ENCODE measurements at regions not wholly inside any gene's neighbourhood (a gene's known extent, or its start where the extent isn't known, plus 50 kb on each side); places are given as distances from the start of the nearest gene placed in this dataset.

DNA sequence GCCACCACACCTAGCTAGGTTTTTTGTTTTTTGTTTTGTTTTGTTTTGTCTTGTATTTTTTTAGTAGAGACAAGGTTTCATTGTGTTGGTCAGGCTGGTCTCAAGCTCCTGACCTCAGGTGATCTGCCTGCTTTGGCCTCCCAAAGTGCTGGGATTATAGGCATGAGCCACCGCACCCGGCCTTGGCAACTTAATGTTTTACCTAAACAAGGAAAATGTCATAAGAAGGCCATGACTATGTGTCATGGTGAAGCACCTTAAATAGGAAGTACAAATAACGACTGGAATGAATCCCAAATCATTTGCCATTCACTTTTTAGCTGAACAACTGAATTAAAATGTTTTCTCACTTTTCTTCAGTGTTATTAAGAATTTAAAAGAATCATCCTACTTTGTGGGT, 465.2 kb downstream of the KCTD12 start:
- Histone ChIP-seq H3K27me3 (ENCODE audit: control insufficient read depth, insufficient read depth, low read length) (no peaks in the 10 kb centered on the region), H3K4me3 (replicated peaks in 1 of 4; ENCODE audit: control extremely low read depth in 1 of 4, insufficient read depth in 1 of 4, low read depth in 3 of 4, low read length in 4 of 4) (no peak overlapping the region)
- TF ChIP-seq, protein P1, sequence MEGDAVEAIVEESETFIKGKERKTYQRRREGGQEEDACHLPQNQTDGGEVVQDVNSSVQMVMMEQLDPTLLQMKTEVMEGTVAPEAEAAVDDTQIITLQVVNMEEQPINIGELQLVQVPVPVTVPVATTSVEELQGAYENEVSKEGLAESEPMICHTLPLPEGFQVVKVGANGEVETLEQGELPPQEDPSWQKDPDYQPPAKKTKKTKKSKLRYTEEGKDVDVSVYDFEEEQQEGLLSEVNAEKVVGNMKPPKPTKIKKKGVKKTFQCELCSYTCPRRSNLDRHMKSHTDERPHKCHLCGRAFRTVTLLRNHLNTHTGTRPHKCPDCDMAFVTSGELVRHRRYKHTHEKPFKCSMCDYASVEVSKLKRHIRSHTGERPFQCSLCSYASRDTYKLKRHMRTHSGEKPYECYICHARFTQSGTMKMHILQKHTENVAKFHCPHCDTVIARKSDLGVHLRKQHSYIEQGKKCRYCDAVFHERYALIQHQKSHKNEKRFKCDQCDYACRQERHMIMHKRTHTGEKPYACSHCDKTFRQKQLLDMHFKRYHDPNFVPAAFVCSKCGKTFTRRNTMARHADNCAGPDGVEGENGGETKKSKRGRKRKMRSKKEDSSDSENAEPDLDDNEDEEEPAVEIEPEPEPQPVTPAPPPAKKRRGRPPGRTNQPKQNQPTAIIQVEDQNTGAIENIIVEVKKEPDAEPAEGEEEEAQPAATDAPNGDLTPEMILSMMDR (conservative IDR thresholded peaks at IDR 0.05 in 1 of 2, IDR thresholded peaks at IDR 0.05 in 1 of 2; ENCODE audit: low read depth in 1 of 2, low read length in 2 of 2): no peak
- no peak for TF ChIP-seq EZH2 (IDR thresholded peaks at IDR 0.05; ENCODE audit: low read length, missing control alignments)

DNA sequence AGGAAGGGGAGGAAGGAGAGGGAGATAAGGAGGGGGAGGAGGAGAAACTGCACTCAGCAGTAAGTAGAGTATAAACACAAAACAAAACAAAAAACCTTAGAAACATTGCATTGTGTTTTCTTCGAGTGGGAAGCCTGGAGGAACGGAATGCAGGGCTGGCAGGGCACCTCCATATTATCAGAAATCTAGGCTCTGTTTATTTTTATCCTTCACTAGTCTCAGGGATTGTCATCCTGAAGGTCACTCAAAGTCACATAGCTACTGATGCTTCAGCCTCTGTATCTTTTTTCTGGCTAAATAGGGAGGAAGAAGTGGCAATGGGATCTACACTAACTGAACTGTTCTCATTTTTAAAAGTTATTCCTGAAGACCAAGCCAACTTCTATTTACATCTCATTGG, 467.8 kb downstream of the KCTD12 start:
- H3K9ac ChIP-seq (ENCODE audit: insufficient read depth, low read length): no peak overlapping the region
- no peaks in the 10 kb centered on the region for H3K36me3 ChIP-seq (ENCODE audit: control insufficient read depth, insufficient read depth, low read length)
- no peaks in the 10 kb centered on the region for H3K4me1 ChIP-seq (ENCODE audit: control insufficient read depth, extremely low read depth, insufficient read depth, low read length)
- no peak overlapping the region for H3K27ac ChIP-seq (ENCODE audit: insufficient read depth, low read length)
- H4K20me1 ChIP-seq (ENCODE audit: control insufficient read depth, extremely low read depth, insufficient read depth, low read length): no peaks in the 10 kb centered on the region
- H3K27me3 ChIP-seq (ENCODE audit: control insufficient read depth, insufficient read depth, low read length): no peaks in the 10 kb centered on the region
- no peaks in the 10 kb centered on the region for H3K9me3 ChIP-seq (ENCODE audit: control insufficient read depth, insufficient read depth, low read depth, low read length)
- TF ChIP-seq, protein P1 (conservative IDR thresholded peaks at IDR 0.05 in 1 of 2, IDR thresholded peaks at IDR 0.05 in 1 of 2; ENCODE audit: low read depth in 1 of 2, low read length in 2 of 2): no peak
- TF ChIP-seq EZH2 (IDR thresholded peaks at IDR 0.05; ENCODE audit: low read length, missing control alignments): no peak
- H3K4me3 ChIP-seq (replicated peaks in 1 of 4; ENCODE audit: control extremely low read depth in 1 of 4, insufficient read depth in 1 of 4, low read depth in 3 of 4, low read length in 4 of 4): no peak overlapping the region
- no peak overlapping the region for H2AFZ ChIP-seq (ENCODE audit: low read length)
- no peak for DNase-seq (ENCODE audit: low read depth in 2 of 2)
- no peaks in the 10 kb centered on the region for H3K79me2 ChIP-seq (ENCODE audit: control insufficient read depth, insufficient read depth, low read length)
- no peak overlapping the region for H3K4me2 ChIP-seq (ENCODE audit: extremely low read depth, insufficient read depth, low read length)

More for the DNA sequence above, 465.2 kb downstream of the KCTD12 start:
- no peak overlapping the region for H3K27ac ChIP-seq (ENCODE audit: insufficient read depth, low read length)
- H3K79me2 ChIP-seq (ENCODE audit: control insufficient read depth, insufficient read depth, low read length): no peaks in the 10 kb centered on the region
- no peak overlapping the region for H3K4me2 ChIP-seq (ENCODE audit: extremely low read depth, insufficient read depth, low read length)
- no peaks in the 10 kb centered on the region for H3K4me1 ChIP-seq (ENCODE audit: control insufficient read depth, extremely low read depth, insufficient read depth, low read length)
- H4K20me1 ChIP-seq (ENCODE audit: control insufficient read depth, extremely low read depth, insufficient read depth, low read length): no peaks in the 10 kb centered on the region
- H3K9ac ChIP-seq (ENCODE audit: insufficient read depth, low read length): no peak overlapping the region
- H2AFZ ChIP-seq (ENCODE audit: low read length): no peak overlapping the region
- no peaks in the 10 kb centered on the region for H3K9me3 ChIP-seq (ENCODE audit: control insufficient read depth, insufficient read depth, low read depth, low read length)
- DNase-seq (ENCODE audit: low read depth in 2 of 2): no peak
- no peaks in the 10 kb centered on the region for H3K36me3 ChIP-seq (ENCODE audit: control insufficient read depth, insufficient read depth, low read length)

DNA sequence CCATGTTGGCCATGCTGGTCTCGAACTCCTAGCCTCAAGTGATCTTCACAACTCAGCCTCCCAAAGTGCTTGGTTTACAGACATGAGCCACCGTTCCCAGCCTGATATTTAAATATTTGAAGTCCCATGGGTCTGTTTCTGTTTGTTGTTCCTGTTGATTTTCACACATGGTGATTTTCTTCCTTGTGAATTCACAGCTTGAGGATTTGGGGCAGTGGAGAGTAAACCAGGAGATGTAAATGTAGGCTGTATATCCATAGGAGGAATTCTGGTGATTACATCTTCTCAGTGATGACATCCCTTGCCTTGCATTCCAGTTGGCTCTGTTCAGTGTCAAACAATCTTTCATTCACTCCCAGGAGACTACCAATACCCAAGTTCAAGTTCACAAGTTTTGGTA, 471.9 kb downstream of the KCTD12 start:
- H4K20me1 ChIP-seq (ENCODE audit: control insufficient read depth, extremely low read depth, insufficient read depth, low read length): no peaks in the 10 kb centered on the region
- H2AFZ ChIP-seq (ENCODE audit: low read length): no peak overlapping the region
- no peaks in the 10 kb centered on the region for H3K36me3 ChIP-seq (ENCODE audit: control insufficient read depth, insufficient read depth, low read length)
- H3K27me3 ChIP-seq (ENCODE audit: control insufficient read depth, insufficient read depth, low read length): no peaks in the 10 kb centered on the region
- H3K4me2 ChIP-seq (ENCODE audit: extremely low read depth, insufficient read depth, low read length): no peak overlapping the region
- TF ChIP-seq EZH2 (IDR thresholded peaks at IDR 0.05; ENCODE audit: low read length, missing control alignments): no peak
- TF ChIP-seq, protein P1 (conservative IDR thresholded peaks at IDR 0.05 in 1 of 2, IDR thresholded peaks at IDR 0.05 in 1 of 2; ENCODE audit: low read depth in 1 of 2, low read length in 2 of 2): no peak
- H3K9ac ChIP-seq (ENCODE audit: insufficient read depth, low read length): no peak overlapping the region
- no peaks in the 10 kb centered on the region for H3K9me3 ChIP-seq (ENCODE audit: control insufficient read depth, insufficient read depth, low read depth, low read length)
- H3K79me2 ChIP-seq (ENCODE audit: control insufficient read depth, insufficient read depth, low read length): no peaks in the 10 kb centered on the region
- H3K27ac ChIP-seq (ENCODE audit: insufficient read depth, low read length): no peak overlapping the region
- DNase-seq (ENCODE audit: low read depth in 2 of 2): no peak
- no peaks in the 10 kb centered on the region for H3K4me1 ChIP-seq (ENCODE audit: control insufficient read depth, extremely low read depth, insufficient read depth, low read length)
- H3K4me3 ChIP-seq (replicated peaks in 1 of 4; ENCODE audit: control extremely low read depth in 1 of 4, insufficient read depth in 1 of 4, low read depth in 3 of 4, low read length in 4 of 4): no peak overlapping the region

Data from fibroblast of lung (primary cell).